PC-9 (cell line): ENCODE measurements at regions not wholly inside any gene's neighbourhood (a gene's known extent, or its start where the extent isn't known, plus 50 kb on each side); places are given as distances from the start of the nearest gene placed in this dataset.

ENCODE experiments used
- BruUV-seq: library from RNA; stranded (reverse); fragments of 400-500 nt; replicated peaks from 2 replicates; lab custom pipeline; 2021; lab: Mats Ljungman, UMichigan
- CTCF ChIA-PET: fragments of 300-600 bp; sonication (Branson Sonifier 250); formaldehyde crosslinking; loops from one replicate; lab custom pipeline; 2022; ENCODE audit warnings: antibody characterized with exemption; lab: Charles Lee
- POLR2A ChIA-PET: fragments of 300-600 bp; sonication (Branson Sonifier 250); formaldehyde crosslinking; loops from one replicate; lab custom pipeline; 2022; ENCODE audit warnings: antibody characterized with exemption; ENCODE audit not compliant: unreplicated experiment; lab: Charles Lee
- DNase-seq, 2 experiments: peaks; one replicate each; pipeline versions ENCODE4 v3.0.0 to v3.0.0-alpha.2; 2015 to 2022; ENCODE audit warnings: mixed read lengths in 1 of 2
- H2AFZ ChIP-seq: fragments of 200-600 bp; sonication (generic); 2 replicates; pipeline ENCODE4 v1.8.1; 2017; ENCODE audit warnings: antibody characterized with exemption
- H3F3A ChIP-seq: fragments of 200-600 bp; sonication (generic); 2 replicates; pipeline ENCODE4 v1.8.1; 2017; ENCODE audit warnings: antibody characterized with exemption, mild to moderate bottlenecking, low read depth; ENCODE audit not compliant: insufficient read depth
- H3K27ac ChIP-seq: fragments of 200-600 bp; sonication (generic); 2 replicates; pipeline ENCODE4 v1.6.1; 2016; ENCODE audit warnings: mixed run types
- H3K27me3 ChIP-seq: fragments of 200-600 bp; sonication (generic); 2 replicates; pipeline ENCODE4 v1.6.1; 2016; ENCODE audit warnings: low read depth, mixed run types; ENCODE audit not compliant: insufficient read depth
- H3K36me3 ChIP-seq: fragments of 200-600 bp; sonication (generic); 2 replicates; pipeline ENCODE4 v1.6.1; 2016; ENCODE audit warnings: low read depth, mixed run types
- H3K4me1 ChIP-seq: fragments of 200-600 bp; sonication (generic); replicated peaks from 2 replicates; pipeline ENCODE4 v1.6.1; 2016; ENCODE audit warnings: mixed run types; ENCODE audit not compliant: insufficient read depth
- H3K4me2 ChIP-seq: fragments of 200-600 bp; sonication (generic); 2 replicates; pipeline ENCODE4 v1.6.1; 2017; ENCODE audit warnings: mixed run types
- H3K4me3 ChIP-seq: fragments of 200-600 bp; sonication (generic); 2 replicates; pipeline ENCODE4 v1.6.1; 2016; ENCODE audit warnings: mixed run types
- H3K79me2 ChIP-seq: fragments of 200-600 bp; sonication (generic); 2 replicates; pipeline ENCODE4 v1.6.1; 2017; ENCODE audit warnings: low read depth, mixed run types
- H3K9me2 ChIP-seq: fragments of 200-600 bp; sonication (generic); 2 replicates; pipeline ENCODE4 v1.8.1; 2017; ENCODE audit warnings: mild to moderate bottlenecking; ENCODE audit not compliant: insufficient read depth
- H3K9me3 ChIP-seq: fragments of 200-600 bp; sonication (generic); 2 replicates; pipeline ENCODE4 v1.8.1; 2016; ENCODE audit warnings: low read depth; ENCODE audit not compliant: insufficient read depth
- H4K20me1 ChIP-seq: fragments of 200-600 bp; sonication (generic); 2 replicates; pipeline ENCODE4 v1.8.1; 2017; ENCODE audit not compliant: insufficient read depth
- EZH2 ChIP-seq: fragments of 200-600 bp; sonication (generic); IDR thresholded peaks from 2 replicates; pipeline ENCODE4 v1.8.0; 2017; ENCODE audit warnings: antibody characterized with exemption, low read depth
- intact Hi-C: fragments of 100-400 bp; cut with micrococcal nuclease; formaldehyde crosslinking; loops from one replicate; pipeline ENCODE4 v1.10.0; 2022; ENCODE audit not compliant: unreplicated experiment
- TF ChIP-seq, protein P1 (sequence below): fragments of 200-600 bp; sonication (generic); conservative IDR thresholded peaks from 2 replicates; pipeline ENCODE4 v1.6.1; 2017; ENCODE audit warnings: mixed run types, antibody characterized with exemption, mild to moderate bottlenecking, moderate library complexity

DNA sequence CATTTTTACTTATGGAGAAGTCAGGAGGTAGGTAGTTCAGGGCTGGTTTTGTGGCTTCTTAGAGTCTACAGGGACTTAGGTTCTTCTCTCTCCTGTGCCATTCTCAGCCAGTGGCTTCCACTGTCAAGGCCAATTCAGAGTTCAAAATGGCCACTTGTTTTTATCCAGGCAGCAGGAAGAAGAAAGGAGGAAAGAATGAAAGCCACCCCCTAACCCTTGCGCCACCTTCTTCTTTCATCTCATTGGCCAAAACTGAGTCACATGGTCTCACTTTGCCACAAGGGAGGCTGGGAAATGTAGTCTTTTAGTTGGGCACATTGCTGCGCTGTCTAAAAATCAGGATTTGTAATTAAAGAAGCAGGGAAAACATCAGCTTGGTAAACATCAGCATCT lies 60.8 kb upstream of the MED9 start:
- no TSS peak for BruUV-seq
- DNase-seq = peak; percentile 33 to 66

DNA sequence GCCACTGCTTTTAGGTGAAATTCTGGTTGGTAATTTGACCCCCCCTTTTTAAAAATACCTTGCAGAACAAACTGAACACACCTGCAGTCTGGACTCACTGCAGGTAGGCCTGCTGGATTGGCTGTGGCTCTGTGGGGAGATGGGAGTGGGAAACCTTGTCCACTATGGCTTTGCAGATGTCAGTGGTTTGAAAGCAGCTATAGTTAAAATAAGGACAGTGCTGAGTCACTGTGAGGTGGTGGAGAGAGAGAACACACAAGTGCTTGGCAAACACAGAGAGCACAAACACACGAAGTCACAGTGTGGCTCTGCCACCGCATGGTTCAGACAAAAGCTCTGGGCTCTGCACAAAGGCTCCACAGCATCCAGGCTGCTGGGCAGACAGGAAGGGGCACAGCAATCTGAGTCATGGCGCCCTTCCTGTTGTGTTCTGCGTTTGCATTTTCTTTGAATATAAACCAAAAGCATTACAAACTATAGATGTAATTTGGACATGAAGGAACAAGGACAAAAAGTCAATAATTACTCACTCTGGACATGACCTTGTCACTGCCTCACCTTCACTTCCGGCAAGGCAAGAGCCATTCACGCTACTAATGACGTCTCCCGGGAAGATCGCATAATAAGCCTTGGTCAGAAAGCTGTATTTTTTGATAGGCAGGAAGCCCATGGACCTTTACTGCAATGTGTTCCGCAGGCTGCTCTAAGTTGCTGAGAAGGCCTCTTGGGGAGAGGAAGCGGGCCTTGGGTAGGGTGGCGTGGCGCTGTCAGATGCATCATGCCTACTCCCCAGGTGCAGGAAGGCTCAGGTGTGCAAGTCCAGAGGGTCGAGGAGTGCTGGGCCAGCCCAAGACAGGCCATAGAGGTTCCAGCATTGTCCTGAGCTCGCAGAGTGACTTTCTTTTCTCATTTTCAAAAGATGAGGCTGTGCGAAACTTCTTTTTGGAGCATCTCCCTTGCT lies 60.1 kb upstream of the MED9 start:
- Histone ChIP-seq H3K4me1 (peaks cover 18% of the 10 kb centered on the region), H3K9me2 (no peaks in the 10 kb centered on the region), H3K27me3 (peaks cover 8% of the 10 kb centered on the region; the same call in 1 of the 2 replicates), H3K4me2 (peak overlapping the region; percentile 31; the same call in 1 of the 2 replicates), H3K4me3 (no peak overlapping the region), H4K20me1 (no peaks in the 10 kb centered on the region), H3K79me2 (no peaks in the 10 kb centered on the region), H3K9me3 (0 out of 2 replicates have a peak, but pooled peaks cover 3% of the 10 kb centered on the region), H3F3A (0 out of 2 replicates have a peak, but pooled peaks cover 16% of the 10 kb centered on the region), H2AFZ (peak overlapping the region; percentile 66; the same call in 1 of the 2 replicates), H3K36me3 (no peaks in the 10 kb centered on the region), H3K27ac (peak overlapping the region; percentile 39)
- DNase-seq = peak in 1 of 2 experiments; percentile 39
- BruUV-seq = no TSS peak
- ChIA-PET POLR2A (no interaction called here), CTCF (no interaction called here)
- TF ChIP-seq, protein P1, sequence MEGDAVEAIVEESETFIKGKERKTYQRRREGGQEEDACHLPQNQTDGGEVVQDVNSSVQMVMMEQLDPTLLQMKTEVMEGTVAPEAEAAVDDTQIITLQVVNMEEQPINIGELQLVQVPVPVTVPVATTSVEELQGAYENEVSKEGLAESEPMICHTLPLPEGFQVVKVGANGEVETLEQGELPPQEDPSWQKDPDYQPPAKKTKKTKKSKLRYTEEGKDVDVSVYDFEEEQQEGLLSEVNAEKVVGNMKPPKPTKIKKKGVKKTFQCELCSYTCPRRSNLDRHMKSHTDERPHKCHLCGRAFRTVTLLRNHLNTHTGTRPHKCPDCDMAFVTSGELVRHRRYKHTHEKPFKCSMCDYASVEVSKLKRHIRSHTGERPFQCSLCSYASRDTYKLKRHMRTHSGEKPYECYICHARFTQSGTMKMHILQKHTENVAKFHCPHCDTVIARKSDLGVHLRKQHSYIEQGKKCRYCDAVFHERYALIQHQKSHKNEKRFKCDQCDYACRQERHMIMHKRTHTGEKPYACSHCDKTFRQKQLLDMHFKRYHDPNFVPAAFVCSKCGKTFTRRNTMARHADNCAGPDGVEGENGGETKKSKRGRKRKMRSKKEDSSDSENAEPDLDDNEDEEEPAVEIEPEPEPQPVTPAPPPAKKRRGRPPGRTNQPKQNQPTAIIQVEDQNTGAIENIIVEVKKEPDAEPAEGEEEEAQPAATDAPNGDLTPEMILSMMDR = no peak
- TF ChIP-seq EZH2 = no peak
- intact Hi-C loops = no loop called here

More for the DNA sequence above, 60.8 kb upstream of the MED9 start:
- H3K9me3 ChIP-seq = 0 out of 2 replicates have a peak, but pooled peaks cover 3% of the 10 kb centered on the region
- CTCF ChIA-PET = no interaction called here
- peak overlapping the region; percentile 39 for H3K27ac ChIP-seq
- H3K79me2 ChIP-seq = no peaks in the 10 kb centered on the region
- H3F3A ChIP-seq = 0 out of 2 replicates have a peak, but pooled peaks cover 16% of the 10 kb centered on the region
- peaks cover 18% of the 10 kb centered on the region for H3K4me1 ChIP-seq
- TF ChIP-seq, protein P1 = no peak
- TF ChIP-seq EZH2 = no peak
- H2AFZ ChIP-seq = peak overlapping the region; percentile 66
- peaks cover 2% of the 10 kb centered on the region; the same call in 1 of the 2 replicates for H3K27me3 ChIP-seq
- H3K9me2 ChIP-seq = no peaks in the 10 kb centered on the region
- POLR2A ChIA-PET = no interaction called here
- H3K4me3 ChIP-seq = no peak overlapping the region
- no peaks in the 10 kb centered on the region for H4K20me1 ChIP-seq
- no peaks in the 10 kb centered on the region for H3K36me3 ChIP-seq
- intact Hi-C loops = no loop called here
- H3K4me2 ChIP-seq = peak overlapping the region; percentile 31; the same call in 1 of the 2 replicates

DNA sequence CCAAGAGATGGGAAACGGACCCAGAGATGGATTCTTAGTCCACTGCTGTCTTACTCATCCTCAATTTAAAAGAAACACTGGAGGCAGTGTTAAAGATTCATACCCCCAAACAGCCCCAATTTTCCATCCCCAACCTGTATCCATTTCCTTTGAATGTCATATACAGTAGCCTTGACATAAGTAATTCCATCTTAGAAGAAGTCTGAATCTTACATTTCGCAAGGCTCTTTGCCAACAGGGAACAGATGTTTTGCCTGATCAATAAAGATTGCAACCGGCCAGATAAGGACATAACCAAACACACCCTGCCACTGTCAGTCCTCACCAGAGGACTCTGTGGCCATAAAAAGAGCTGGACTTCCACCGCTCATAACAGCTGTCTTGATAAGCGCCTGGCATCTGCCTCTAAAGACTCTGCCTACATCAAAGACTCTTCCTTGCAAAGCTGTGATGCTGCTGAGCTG lies 59.0 kb upstream of the MED9 start:
- Histone ChIP-seq H3K9me2 (no peaks in the 10 kb centered on the region), H3K9me3 (0 out of 2 replicates have a peak, but pooled peaks cover 3% of the 10 kb centered on the region), H3K27ac (no peak overlapping the region), H3K36me3 (no peaks in the 10 kb centered on the region), H3K4me3 (no peak overlapping the region), H2AFZ (no peak overlapping the region), H3K27me3 (peaks cover 15% of the 10 kb centered on the region; the same call in 1 of the 2 replicates), H3F3A (0 out of 2 replicates have a peak, but pooled peaks cover 8% of the 10 kb centered on the region), H3K79me2 (no peaks in the 10 kb centered on the region), H4K20me1 (no peaks in the 10 kb centered on the region), H3K4me2 (no peak overlapping the region), H3K4me1 (peaks cover 11% of the 10 kb centered on the region)
- CTCF ChIA-PET = no interaction called here
- POLR2A ChIA-PET = no interaction called here
- intact Hi-C loops = no loop called here
- no TSS peak for BruUV-seq
- peak in 1 of 2 experiments; percentile 26 for DNase-seq
- no peak for TF ChIP-seq EZH2
- TF ChIP-seq, protein P1 = no peak
